ENCODE measurements at regions not wholly inside any gene's neighbourhood (a gene's known extent, or its start where the extent isn't known, plus 50 kb on each side); places are given as distances from the start of the nearest gene placed in this dataset.

- TF ChIP-seq POLR2A (IDR thresholded peaks at IDR 0.05; ENCODE audit: low read length) (no peak), GATA1 (IDR thresholded peaks at IDR 0.05; ENCODE audit: low read depth, low read length) (no peak)
Observed at GRCh38 chr17:59465949-59466307, 99.5 kb upstream of the DHX40 start.

Data from erythroblast (primary cell).